GM19351 (cell line): ENCODE measurements at regions not wholly inside any gene's neighbourhood (a gene's known extent, or its start where the extent isn't known, plus 50 kb on each side); places are given as distances from the start of the nearest gene placed in this dataset.
"Not testable (repeated sequence)": the region's sequence is repeated elsewhere in the genome, so short reads cannot be mapped to it uniquely, and the experiment has no call there.

Experiments
- ATAC-seq: cut with Tn5 transposase; IDR thresholded peaks from one replicate; pipeline ENCODE4 v1.9.1; 2021; ENCODE audit warnings: mild to moderate bottlenecking, moderate library complexity; ENCODE audit not compliant: unreplicated experiment

GRCh38 chr6:140744659-140745320 lies 1370.3 kb upstream of the CITED2 start:
- ATAC-seq: peak; percentile 94

GRCh38 chr6:140736231-140736630 lies 1361.8 kb upstream of the CITED2 start:
- ATAC-seq: no peak

DNA sequence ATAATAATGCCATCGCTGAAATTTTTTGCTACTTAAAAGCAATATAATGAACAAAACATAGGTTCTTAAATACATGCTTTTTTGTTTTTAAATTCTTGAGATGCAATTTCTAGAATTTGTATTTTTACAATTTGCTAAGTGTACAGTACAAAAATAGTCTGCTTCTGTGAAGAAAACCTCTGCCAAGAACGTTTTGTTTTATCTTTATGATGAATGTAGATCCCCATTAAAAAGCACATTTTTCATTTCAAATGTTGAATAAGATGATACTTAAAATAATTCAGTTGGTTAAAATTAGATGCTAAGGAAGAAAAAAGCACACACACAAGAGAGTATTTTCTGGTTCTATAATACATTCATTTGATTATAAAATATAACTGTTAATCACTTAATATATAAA lies 1358.5 kb upstream of the CITED2 start:
- no peak for ATAC-seq

DNA sequence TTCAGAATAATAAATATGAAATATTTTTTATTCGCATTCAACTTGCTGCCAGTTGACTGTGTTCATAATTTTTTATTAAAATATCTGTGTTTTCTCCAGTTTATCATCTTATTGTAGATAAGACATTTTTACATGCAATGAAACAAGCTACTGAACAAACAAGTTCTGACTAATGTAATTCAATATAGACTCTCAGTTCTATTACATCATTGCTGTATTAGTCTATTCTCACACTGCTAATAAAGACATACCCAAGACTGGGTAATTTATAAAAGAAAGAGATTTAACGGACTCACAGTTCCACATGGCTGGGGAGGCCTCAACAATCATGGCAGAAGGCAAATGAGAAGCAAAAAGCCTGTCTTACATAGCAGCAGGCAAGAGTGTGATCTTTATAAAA lies 1357.7 kb upstream of the CITED2 start:
- ATAC-seq: no peak

- no peak for ATAC-seq
Measured at GRCh38 chr6:140731741-140732140, 1357.3 kb upstream of the CITED2 start.

DNA sequence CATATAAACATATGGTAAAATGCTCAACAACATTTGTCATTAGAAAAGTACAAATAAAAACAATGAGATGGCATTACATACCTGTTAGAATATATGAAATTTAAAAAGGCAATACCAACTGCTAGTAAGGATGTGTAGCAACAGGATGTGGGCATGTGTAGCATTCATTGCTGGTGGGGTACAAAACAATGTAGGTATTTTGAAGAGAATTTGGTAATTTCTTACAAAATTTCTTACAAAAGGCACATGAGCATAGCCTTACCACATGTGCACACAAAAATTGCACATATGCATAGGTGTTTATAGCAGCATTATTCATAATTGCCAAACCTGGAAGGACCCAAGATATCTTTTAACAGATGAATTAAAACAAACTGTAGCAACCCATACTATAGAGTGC lies 1355.1 kb upstream of the CITED2 start:
- ATAC-seq: no peak

- no peak for ATAC-seq
Measured at GRCh38 chr6:140718021-140718420, 1343.6 kb upstream of the CITED2 start.

DNA sequence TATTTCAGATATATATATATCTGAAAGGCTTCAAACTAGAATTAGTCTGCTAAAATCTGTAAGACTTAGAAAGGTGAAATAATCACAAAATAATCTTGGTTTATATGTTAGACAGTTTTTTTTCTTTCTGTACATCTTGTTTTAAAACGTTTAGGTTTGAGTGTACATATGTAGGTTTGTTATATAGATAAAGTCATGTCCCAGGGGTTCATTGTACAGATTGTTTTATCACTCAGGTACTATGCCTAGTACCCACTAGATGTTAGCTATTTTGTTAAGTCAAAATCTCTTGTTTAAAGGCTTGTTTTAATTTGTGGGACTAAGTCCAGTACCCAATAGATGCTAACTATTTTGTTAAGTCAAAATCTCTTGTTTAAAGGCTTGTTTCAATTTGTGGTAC lies 1339.0 kb upstream of the CITED2 start:
- ATAC-seq: no peak

DNA sequence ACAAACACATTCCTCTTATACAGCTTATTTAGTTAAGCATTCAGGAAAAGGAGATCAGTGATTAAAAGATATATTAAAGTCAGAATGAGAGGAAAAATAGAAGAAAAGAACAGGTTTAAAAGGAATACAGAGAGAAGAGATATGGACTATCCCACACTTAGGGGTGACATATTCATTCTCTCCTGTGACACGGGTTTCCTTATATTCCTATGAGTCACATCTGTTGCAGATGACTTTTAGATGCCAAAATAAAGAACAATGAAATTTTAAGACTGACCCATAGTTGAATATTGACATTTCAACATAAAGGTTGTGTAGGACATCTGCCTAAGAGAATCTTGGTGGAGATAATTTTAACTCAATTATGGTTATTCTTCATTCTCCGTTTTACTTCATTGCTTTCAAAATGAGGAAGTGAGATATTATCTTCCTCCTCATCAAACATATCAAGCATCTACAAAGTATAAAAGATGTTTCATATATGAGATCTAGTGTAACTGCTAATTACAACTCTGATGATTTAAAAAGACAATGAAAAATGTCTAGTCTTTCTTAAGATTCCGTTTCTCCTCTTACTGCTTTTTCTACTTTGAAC lies 1336.7 kb upstream of the CITED2 start:
- peak; percentile 82 for ATAC-seq

- no peak for ATAC-seq
Measured at GRCh38 chr6:140708441-140708840, 1334.0 kb upstream of the CITED2 start.

GRCh38 chr6:140704008-140704407 lies 1329.6 kb upstream of the CITED2 start:
- not testable (repeated sequence) for ATAC-seq

- ATAC-seq: no peak
Measured at GRCh38 chr6:140697585-140697984, 1323.1 kb upstream of the CITED2 start.

DNA sequence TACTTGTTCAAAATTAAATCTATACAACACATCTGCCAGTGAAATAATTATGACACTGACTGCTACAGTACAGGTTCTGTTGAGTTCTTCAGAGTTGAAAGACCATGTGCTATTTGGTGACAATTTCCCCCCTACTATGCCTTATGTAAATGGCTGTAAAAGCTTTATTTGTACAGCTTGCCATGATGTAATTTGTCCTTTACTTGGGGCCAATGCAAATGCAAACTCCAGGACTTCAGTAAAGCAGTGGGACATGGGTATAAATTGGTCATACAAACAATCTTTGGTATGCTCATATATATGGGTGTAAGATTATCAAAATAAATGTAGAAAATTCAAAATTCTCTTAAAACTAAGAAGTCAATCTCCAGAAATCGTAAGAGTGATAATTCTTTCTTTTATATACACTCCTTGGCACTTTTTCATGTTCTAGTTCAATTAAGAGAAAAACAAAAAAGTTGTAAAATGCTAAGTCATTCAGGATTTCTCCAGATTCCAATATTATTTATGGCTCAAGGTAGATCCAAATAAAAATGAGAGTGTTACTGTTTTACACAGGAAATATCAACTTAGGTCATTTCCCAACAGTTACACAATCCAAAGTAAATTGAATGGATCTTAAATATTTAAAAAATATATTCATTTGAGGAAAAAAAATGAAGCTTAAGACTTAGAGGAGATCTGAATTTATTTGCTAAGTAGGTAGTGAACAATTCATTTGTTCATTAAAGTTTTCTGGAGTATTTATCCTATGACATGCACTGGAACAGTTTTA lies 1310.5 kb upstream of the CITED2 start:
- ATAC-seq: no peak

GRCh38 chr6:140677781-140678528 lies 1303.5 kb upstream of the CITED2 start:
- no peak for ATAC-seq

- peak; percentile 44 for ATAC-seq
Measured at GRCh38 chr6:140671926-140672325, 1297.5 kb upstream of the CITED2 start.

GRCh38 chr6:140670021-140670420 lies 1295.6 kb upstream of the CITED2 start:
- ATAC-seq: no peak

GRCh38 chr6:140669321-140669720 lies 1294.9 kb upstream of the CITED2 start:
- ATAC-seq: no peak

GRCh38 chr6:140663772-140664171 lies 1289.3 kb upstream of the CITED2 start:
- no peak for ATAC-seq

GRCh38 chr6:140663094-140663493 lies 1288.6 kb upstream of the CITED2 start:
- ATAC-seq: no peak

- ATAC-seq: no peak
Measured at GRCh38 chr6:140661691-140662090, 1287.2 kb upstream of the CITED2 start.

- no peak for ATAC-seq
Measured at GRCh38 chr6:140660295-140660694, 1285.8 kb upstream of the CITED2 start.
